ENCODE measurements at regions not wholly inside any gene's neighbourhood (a gene's known extent, or its start where the extent isn't known, plus 50 kb on each side); places are given as distances from the start of the nearest gene placed in this dataset.

GRCh38 chr2:15734674-15735483 is 143.2 kb downstream of the DDX1 start:
- H3K27ac ChIP-seq (ENCODE audit: insufficient read depth, low read length), result no peak overlapping the region
- H3K4me3 ChIP-seq (replicated peaks in 1 of 4; ENCODE audit: control extremely low read depth in 1 of 4, insufficient read depth in 1 of 4, low read depth in 3 of 4, low read length in 4 of 4), result no peak overlapping the region
- no peaks in the 10 kb centered on the region for H4K20me1 ChIP-seq (ENCODE audit: control insufficient read depth, extremely low read depth, insufficient read depth, low read length)
- H3K79me2 ChIP-seq (ENCODE audit: control insufficient read depth, insufficient read depth, low read length), result no peaks in the 10 kb centered on the region
- H3K27me3 ChIP-seq (ENCODE audit: control insufficient read depth, insufficient read depth, low read length), result peaks cover 14% of the 10 kb centered on the region
- no peak overlapping the region for H3K4me2 ChIP-seq (ENCODE audit: extremely low read depth, insufficient read depth, low read length)
- peak in 1 of 2 donors; percentile 32 for DNase-seq (ENCODE audit: low read depth in 2 of 2)
- no peak overlapping the region for H3K9ac ChIP-seq (ENCODE audit: insufficient read depth, low read length)
- H3K36me3 ChIP-seq (ENCODE audit: control insufficient read depth, insufficient read depth, low read length), result no peaks in the 10 kb centered on the region
- H2AFZ ChIP-seq (ENCODE audit: low read length), result no peak overlapping the region
- H3K9me3 ChIP-seq (ENCODE audit: control insufficient read depth, insufficient read depth, low read depth, low read length), result no peaks in the 10 kb centered on the region
- peaks cover 6% of the 10 kb centered on the region for H3K4me1 ChIP-seq (ENCODE audit: control insufficient read depth, extremely low read depth, insufficient read depth, low read length)
- TF ChIP-seq EZH2 (IDR thresholded peaks at IDR 0.05; ENCODE audit: low read length, missing control alignments) (no peak), CTCF (conservative IDR thresholded peaks at IDR 0.05 in 1 of 2, IDR thresholded peaks at IDR 0.05 in 1 of 2; ENCODE audit: low read depth in 1 of 2, low read length in 2 of 2) (no peak)

- H2AFZ ChIP-seq (ENCODE audit: low read length), result no peak overlapping the region
- no peaks in the 10 kb centered on the region for H3K79me2 ChIP-seq (ENCODE audit: control insufficient read depth, insufficient read depth, low read length)
- no peak overlapping the region for H3K27ac ChIP-seq (ENCODE audit: insufficient read depth, low read length)
- peaks cover 2% of the 10 kb centered on the region for H3K4me1 ChIP-seq (ENCODE audit: control insufficient read depth, extremely low read depth, insufficient read depth, low read length)
- H3K9ac ChIP-seq (ENCODE audit: insufficient read depth, low read length), result no peak overlapping the region
- H3K36me3 ChIP-seq (ENCODE audit: control insufficient read depth, insufficient read depth, low read length), result no peaks in the 10 kb centered on the region
- peaks cover 14% of the 10 kb centered on the region for H3K27me3 ChIP-seq (ENCODE audit: control insufficient read depth, insufficient read depth, low read length)
- no peak overlapping the region for H3K4me3 ChIP-seq (replicated peaks in 1 of 4; ENCODE audit: control extremely low read depth in 1 of 4, insufficient read depth in 1 of 4, low read depth in 3 of 4, low read length in 4 of 4)
- H3K4me2 ChIP-seq (ENCODE audit: extremely low read depth, insufficient read depth, low read length), result no peak overlapping the region
- TF ChIP-seq CTCF (conservative IDR thresholded peaks at IDR 0.05 in 1 of 2, IDR thresholded peaks at IDR 0.05 in 1 of 2; ENCODE audit: low read depth in 1 of 2, low read length in 2 of 2), result no peak
- TF ChIP-seq EZH2 (IDR thresholded peaks at IDR 0.05; ENCODE audit: low read length, missing control alignments), result no peak
- no peaks in the 10 kb centered on the region for H3K9me3 ChIP-seq (ENCODE audit: control insufficient read depth, insufficient read depth, low read depth, low read length)
- H4K20me1 ChIP-seq (ENCODE audit: control insufficient read depth, extremely low read depth, insufficient read depth, low read length), result no peaks in the 10 kb centered on the region
- DNase-seq (ENCODE audit: low read depth in 2 of 2), result no peak
Observed at GRCh38 chr2:15735484-15736326, 144.0 kb downstream of the DDX1 start.

DNA sequence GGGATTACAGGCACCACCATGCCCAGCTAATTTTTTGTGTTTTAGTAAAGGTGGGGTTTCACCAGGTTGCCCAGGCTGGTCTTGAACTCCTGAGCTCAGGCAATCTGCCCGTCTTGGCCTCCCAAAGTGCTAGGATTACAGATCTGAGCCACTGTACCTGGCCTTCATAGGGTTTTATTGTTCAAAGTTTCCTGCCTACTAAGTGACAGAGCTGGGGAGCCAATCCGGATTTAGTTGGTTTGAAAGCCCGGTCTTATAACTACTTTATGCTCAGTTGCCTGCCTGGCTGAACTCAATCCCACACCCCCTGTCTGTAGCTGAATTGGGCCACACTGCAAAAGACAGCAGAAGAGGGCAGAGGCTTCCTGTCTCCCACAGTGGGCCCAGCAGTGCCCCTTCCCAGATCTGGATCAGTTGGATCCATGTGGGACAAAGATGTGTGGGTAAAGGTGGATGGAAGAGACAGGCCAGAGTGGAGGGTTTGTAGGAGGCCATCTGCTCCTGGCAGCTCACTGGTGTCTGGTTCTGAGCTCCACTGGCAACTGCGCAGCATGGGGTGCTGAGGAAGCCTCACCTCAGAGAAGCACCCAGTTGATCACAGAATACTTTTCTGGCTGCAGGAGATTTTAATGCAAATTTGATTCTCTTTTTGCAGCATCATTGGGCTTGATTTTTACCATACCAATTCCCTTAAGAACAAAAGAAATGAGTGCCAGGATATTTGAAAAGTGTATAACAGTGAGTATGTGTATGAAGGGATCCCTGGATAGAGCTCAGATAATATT is 144.9 kb downstream of the DDX1 start:
- TF ChIP-seq CTCF (conservative IDR thresholded peaks at IDR 0.05 in 1 of 2, IDR thresholded peaks at IDR 0.05 in 1 of 2; ENCODE audit: low read depth in 1 of 2, low read length in 2 of 2) (no peak), EZH2 (IDR thresholded peaks at IDR 0.05; ENCODE audit: low read length, missing control alignments) (no peak)
- no peaks in the 10 kb centered on the region for H3K79me2 ChIP-seq (ENCODE audit: control insufficient read depth, insufficient read depth, low read length)

More for the DNA sequence above, 144.9 kb downstream of the DDX1 start:
- peaks cover 12% of the 10 kb centered on the region for H3K27me3 ChIP-seq (ENCODE audit: control insufficient read depth, insufficient read depth, low read length)
- H3K4me2 ChIP-seq (ENCODE audit: extremely low read depth, insufficient read depth, low read length), result no peak overlapping the region
- H4K20me1 ChIP-seq (ENCODE audit: control insufficient read depth, extremely low read depth, insufficient read depth, low read length), result no peaks in the 10 kb centered on the region
- H3K4me3 ChIP-seq (replicated peaks in 1 of 4; ENCODE audit: control extremely low read depth in 1 of 4, insufficient read depth in 1 of 4, low read depth in 3 of 4, low read length in 4 of 4), result no peak overlapping the region
- no peak overlapping the region for H2AFZ ChIP-seq (ENCODE audit: low read length)
- no peak overlapping the region for H3K9ac ChIP-seq (ENCODE audit: insufficient read depth, low read length)
- H3K9me3 ChIP-seq (ENCODE audit: control insufficient read depth, insufficient read depth, low read depth, low read length), result no peaks in the 10 kb centered on the region
- no peak for DNase-seq (ENCODE audit: low read depth in 2 of 2)
- no peaks in the 10 kb centered on the region for H3K36me3 ChIP-seq (ENCODE audit: control insufficient read depth, insufficient read depth, low read length)
- H3K4me1 ChIP-seq (ENCODE audit: control insufficient read depth, extremely low read depth, insufficient read depth, low read length), result no peaks in the 10 kb centered on the region
- H3K27ac ChIP-seq (ENCODE audit: insufficient read depth, low read length), result no peak overlapping the region
